IPS-NIHi7 (cell line): ENCODE measurements at regions not wholly inside any gene's neighbourhood (a gene's known extent, or its start where the extent isn't known, plus 50 kb on each side); places are given as distances from the start of the nearest gene placed in this dataset.
"Not testable (repeated sequence)": the region's sequence is repeated elsewhere in the genome, so short reads cannot be mapped to it uniquely, and the experiment has no call there.

Experiments used
- DNase-seq: peaks from one replicate; pipeline ENCODE4 v3.0.0; 2012; ENCODE audit warnings: mixed read lengths; ENCODE audit errors: extremely low spot score

- DNase-seq = no peak
Measured at GRCh38 chr15:62904041-62904910, 138.3 kb upstream of the TPM1 start.

GRCh38 chr15:62906627-62907026 lies 135.9 kb upstream of the TPM1 start:
- DNase-seq = no peak

- DNase-seq = no peak
Measured at GRCh38 chr15:62907275-62907674, 135.3 kb upstream of the TPM1 start.

- DNase-seq = not testable (repeated sequence)
Measured at GRCh38 chr15:62908341-62908740, 134.2 kb upstream of the TPM1 start.

- DNase-seq = no peak
Measured at GRCh38 chr15:62909257-62909656, 133.3 kb upstream of the TPM1 start.

- no peak for DNase-seq
Measured at GRCh38 chr15:62912282-62912681, 130.3 kb upstream of the TPM1 start.

- peak; percentile 59 for DNase-seq
Measured at GRCh38 chr15:62912808-62913207, 129.7 kb upstream of the TPM1 start.

- DNase-seq = no peak
Measured at GRCh38 chr15:62913246-62913645, 129.3 kb upstream of the TPM1 start.

- DNase-seq = no peak
Measured at GRCh38 chr15:62914461-62915079, 128.0 kb upstream of the TPM1 start.

GRCh38 chr15:62920682-62921502 lies 121.7 kb upstream of the TPM1 start:
- DNase-seq = no peak

GRCh38 chr15:62922514-62922913 lies 120.0 kb upstream of the TPM1 start:
- no peak for DNase-seq

- DNase-seq = no peak
Measured at GRCh38 chr15:62925875-62926274, 116.7 kb upstream of the TPM1 start.

GRCh38 chr15:62927196-62927595 lies 115.4 kb upstream of the TPM1 start:
- DNase-seq = no peak

GRCh38 chr15:62927836-62928235 lies 114.7 kb upstream of the TPM1 start:
- DNase-seq = no peak

- DNase-seq = no peak
Measured at GRCh38 chr15:62928242-62928999, 114.1 kb upstream of the TPM1 start.

- no peak for DNase-seq
Measured at GRCh38 chr15:62929000-62929357, 113.6 kb upstream of the TPM1 start.

GRCh38 chr15:62931650-62932049 lies 110.9 kb upstream of the TPM1 start:
- no peak for DNase-seq

GRCh38 chr15:62932436-62932835 lies 110.1 kb upstream of the TPM1 start:
- no peak for DNase-seq

GRCh38 chr15:62933386-62933785 lies 109.2 kb upstream of the TPM1 start:
- DNase-seq = no peak

- DNase-seq = no peak
Measured at GRCh38 chr15:62934236-62934971, 108.1 kb upstream of the TPM1 start.
